RWPE1 (cell line): ENCODE measurements at regions not wholly inside any gene's neighbourhood (a gene's known extent, or its start where the extent isn't known, plus 50 kb on each side); places are given as distances from the start of the nearest gene placed in this dataset.

ENCODE experiments used
- CTCF ChIA-PET: fragments of 350-600 bp; sonication (Branson Sonifier 250); formaldehyde crosslinking; extraction: SDS; loops from one replicate; lab custom pipeline; 2021; lab: Yijun Ruan, JAX
- POLR2A ChIA-PET: fragments of 400-600 bp; formaldehyde crosslinking; extraction: SDS; loops from one replicate; lab custom pipeline; 2020; ENCODE audit warnings: antibody characterized with exemption; ENCODE audit not compliant: low non-redundant PET; lab: Yijun Ruan, JAX
- DNase-seq: peaks from one replicate; pipeline ENCODE4 v3.0.0; 2012; ENCODE audit warnings: low spot score
- H3K27ac ChIP-seq: fragments of 450-650 bp; 2 replicates; pipeline ENCODE4 v1.5.1; 2017
- TF ChIP-seq, protein P1 (sequence below): fragments of 450-650 bp; conservative IDR thresholded peaks from 2 replicates; pipeline ENCODE4 v1.5.1; 2017; ENCODE audit warnings: low read depth, mild to moderate bottlenecking

GRCh38 chr1:81380436-81380835 lies 420.3 kb upstream of the ADGRL2 start:
- DNase-seq, result no peak
- ChIA-PET POLR2A (no interaction called here), CTCF (no interaction called here)
- TF ChIP-seq, protein P1, sequence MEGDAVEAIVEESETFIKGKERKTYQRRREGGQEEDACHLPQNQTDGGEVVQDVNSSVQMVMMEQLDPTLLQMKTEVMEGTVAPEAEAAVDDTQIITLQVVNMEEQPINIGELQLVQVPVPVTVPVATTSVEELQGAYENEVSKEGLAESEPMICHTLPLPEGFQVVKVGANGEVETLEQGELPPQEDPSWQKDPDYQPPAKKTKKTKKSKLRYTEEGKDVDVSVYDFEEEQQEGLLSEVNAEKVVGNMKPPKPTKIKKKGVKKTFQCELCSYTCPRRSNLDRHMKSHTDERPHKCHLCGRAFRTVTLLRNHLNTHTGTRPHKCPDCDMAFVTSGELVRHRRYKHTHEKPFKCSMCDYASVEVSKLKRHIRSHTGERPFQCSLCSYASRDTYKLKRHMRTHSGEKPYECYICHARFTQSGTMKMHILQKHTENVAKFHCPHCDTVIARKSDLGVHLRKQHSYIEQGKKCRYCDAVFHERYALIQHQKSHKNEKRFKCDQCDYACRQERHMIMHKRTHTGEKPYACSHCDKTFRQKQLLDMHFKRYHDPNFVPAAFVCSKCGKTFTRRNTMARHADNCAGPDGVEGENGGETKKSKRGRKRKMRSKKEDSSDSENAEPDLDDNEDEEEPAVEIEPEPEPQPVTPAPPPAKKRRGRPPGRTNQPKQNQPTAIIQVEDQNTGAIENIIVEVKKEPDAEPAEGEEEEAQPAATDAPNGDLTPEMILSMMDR, result no peak
- H3K27ac ChIP-seq, result no peak overlapping the region

DNA sequence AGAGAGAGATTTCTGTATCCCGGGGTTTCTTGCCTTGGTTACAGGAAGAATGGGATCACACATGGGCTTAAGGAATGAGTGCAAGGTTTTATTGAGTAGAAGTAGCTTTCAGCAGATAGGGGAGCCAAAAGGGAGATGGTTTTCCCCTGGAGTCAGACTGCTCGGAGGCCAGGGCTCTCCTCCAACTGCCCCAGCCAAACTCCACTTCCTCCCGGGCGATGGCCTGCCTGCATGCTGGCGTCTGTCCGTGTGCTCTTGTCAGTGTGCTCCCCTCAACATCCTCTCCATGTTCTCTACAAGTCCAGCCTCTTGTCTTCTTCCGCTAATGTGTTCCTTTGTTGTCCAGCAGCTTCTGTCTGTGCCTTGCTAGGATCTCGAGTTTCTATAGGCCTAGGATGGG lies 421.3 kb upstream of the ADGRL2 start:
- H3K27ac ChIP-seq, result no peak overlapping the region
- ChIA-PET CTCF (no interaction called here), POLR2A (no interaction called here)
- no peak for DNase-seq
- TF ChIP-seq, protein P1, result no peak

DNA sequence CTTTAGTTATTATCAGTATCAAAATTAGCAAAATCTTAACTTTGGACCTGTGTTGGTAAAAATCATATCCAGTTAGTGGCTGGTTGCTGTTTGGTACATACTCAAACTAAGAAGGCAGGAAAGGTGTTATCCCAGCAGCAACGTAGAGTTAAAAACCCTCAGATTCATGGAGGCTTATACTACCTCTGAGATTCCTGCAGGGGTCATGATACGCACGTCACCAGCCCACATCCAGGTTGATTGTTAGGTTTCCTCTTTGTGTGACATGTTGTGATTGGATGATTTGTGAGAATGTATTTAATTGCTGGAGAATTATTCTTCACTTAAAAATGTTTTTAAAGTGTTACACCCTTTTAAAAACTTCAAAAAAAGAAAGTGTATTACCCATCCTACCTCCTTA lies 423.3 kb upstream of the ADGRL2 start:
- DNase-seq, result no peak
- H3K27ac ChIP-seq, result no peak overlapping the region
- CTCF ChIA-PET, result no interaction called here
- TF ChIP-seq, protein P1, result no peak
- POLR2A ChIA-PET, result no interaction called here

DNA sequence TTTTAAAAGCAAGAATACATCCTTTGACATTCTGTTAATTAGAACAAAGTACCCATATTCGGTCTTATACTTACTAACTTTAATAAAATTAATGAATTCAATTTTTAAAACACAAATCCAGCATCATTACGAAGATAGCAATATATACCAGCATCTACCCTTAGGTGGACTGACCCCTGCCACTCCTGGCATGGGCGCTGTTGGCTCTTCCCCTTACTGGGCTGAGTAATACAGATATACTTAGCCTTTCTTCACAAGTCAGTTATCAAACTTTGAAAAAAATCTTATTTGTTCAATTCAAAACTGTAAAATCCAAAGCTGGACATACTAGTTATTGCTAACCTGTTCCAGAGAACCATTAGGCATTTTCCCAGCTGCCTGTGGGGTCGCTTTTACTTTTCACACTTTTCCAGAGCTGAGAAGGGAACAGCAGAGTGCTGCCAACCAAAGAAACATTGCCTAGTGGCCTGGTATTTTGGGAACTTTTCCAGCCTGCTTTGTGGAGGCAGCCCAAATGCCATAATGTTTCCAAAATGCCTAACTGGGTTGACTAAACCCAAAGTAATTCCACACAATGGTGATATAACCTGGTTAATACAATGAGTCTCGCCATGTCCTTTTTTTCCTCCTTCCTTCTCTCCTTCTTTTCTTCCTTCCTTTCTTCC lies 424.7 kb upstream of the ADGRL2 start:
- ChIA-PET CTCF (no interaction called here), POLR2A (no interaction called here)
- H3K27ac ChIP-seq, result no peak overlapping the region
- DNase-seq, result no peak
- TF ChIP-seq, protein P1, result no peak

DNA sequence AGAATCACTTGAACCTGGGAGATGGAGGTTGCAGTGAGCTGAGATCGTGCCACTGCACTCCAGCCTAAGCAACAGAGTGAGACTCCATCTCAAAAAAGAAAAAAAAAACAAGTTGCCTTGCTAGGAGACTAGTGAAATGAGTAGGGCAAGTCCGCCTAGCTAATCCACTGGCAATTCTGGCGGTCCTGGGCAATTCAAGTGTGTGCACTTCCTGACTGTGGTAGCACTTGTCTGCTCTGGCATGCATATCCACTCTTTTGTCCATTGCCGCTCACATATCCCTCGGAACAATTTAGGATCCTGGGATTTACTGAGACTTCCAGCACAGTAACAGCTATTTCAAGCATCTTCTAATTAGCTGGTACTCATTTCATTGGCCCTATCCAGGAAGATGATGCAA lies 426.3 kb upstream of the ADGRL2 start:
- POLR2A ChIA-PET, result no interaction called here
- CTCF ChIA-PET, result no interaction called here
- DNase-seq, result no peak
- no peak overlapping the region for H3K27ac ChIP-seq
- TF ChIP-seq, protein P1, result no peak

- TF ChIP-seq, protein P1, result no peak
- no peak for DNase-seq
- H3K27ac ChIP-seq, result no peak overlapping the region
- POLR2A ChIA-PET, result no interaction called here
- CTCF ChIA-PET, result no interaction called here
Measured at GRCh38 chr1:81371864-81372263, 428.9 kb upstream of the ADGRL2 start.
